NOMO-1 (cell line): ENCODE measurements at regions not wholly inside any gene's neighbourhood (a gene's known extent, or its start where the extent isn't known, plus 50 kb on each side); places are given as distances from the start of the nearest gene placed in this dataset.
A peak's percentile ranks its signal among the peaks of the same experiment; 100 is the strongest.

Experiments used
- DNase-seq, 2 experiments: peaks; one replicate each; lab custom pipeline; 2025; ENCODE audit not compliant: unreplicated experiment in 2 of 2; lab: John Stamatoyannopoulos, UW

- no peak for DNase-seq
Observed at GRCh38 chr1:82752046-82752445, 951.3 kb downstream of the ADGRL2 start.

DNA sequence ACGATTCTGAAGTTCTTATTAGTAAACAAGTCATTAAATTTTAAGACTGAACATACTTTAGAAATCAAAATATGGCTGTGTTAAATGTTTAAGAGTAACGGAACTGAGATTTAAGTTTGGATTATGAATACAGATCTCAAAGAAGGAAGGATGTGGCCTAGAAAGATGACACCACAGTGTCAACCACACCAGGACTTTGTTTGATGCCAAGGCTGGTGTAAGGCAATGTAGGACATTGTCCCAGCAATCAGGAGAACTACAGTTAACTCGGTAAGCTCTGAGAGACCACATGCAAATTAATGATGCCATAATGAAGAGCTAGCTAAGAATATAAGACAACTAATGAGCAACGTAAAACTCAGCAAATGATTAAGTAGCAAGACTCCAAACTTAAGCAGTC lies 932.9 kb downstream of the ADGRL2 start:
- DNase-seq, result no peak

- no peak for DNase-seq
Observed at GRCh38 chr1:82731216-82731615, 930.5 kb downstream of the ADGRL2 start.

DNA sequence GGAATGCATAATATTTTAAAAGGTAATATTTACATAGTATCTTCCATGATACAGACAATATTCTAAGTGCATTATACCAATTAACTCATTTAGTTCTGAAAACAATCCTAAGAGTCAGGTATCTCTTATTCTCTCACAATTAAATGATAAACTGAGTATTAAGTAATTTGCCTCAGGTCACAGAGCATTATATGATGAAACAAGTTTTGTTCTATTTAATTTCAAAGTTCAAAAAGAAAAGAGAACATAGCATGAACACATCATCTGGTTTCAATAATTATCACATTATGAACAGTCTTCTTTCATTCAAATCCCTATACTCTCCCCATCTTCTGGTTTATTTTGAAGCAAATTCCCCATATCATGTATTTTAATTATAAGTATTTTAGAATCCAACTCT lies 927.5 kb downstream of the ADGRL2 start:
- DNase-seq, result no peak

DNA sequence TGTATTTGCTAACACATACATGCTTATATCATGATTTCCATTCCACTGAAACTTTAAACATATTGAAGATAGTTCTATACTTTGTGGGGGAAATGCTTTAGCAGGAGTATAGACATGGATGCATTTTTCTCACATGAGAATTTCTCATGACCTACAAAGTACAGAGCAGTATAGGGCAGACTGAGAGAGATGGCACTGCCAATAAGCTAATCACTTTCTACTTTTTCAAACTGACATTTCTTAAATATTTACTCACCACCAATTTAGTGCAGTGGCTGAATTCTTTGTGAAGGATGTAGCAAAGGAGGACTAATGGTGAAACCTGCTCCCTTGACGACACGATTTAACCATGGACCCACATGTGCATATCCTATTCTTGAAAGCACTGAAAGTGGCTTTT lies 923.5 kb downstream of the ADGRL2 start:
- no peak for DNase-seq

DNA sequence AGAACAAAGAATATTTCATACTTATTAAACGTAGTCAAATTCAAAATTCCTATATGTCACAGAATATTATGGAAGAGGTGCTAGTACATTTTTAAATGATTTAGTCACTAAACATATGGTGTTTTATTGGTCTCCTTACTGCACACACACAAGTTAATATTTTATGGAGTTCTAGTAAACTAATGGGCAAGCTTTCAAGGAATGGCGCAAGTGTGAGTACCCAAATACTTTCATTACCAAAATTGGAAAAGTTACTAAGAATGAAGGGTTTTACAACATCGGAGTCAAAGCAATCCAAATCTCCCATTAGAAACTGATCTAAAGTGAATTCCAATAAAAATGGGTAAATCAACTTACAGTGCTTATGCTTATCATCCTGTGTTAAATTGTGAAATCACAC lies 921.9 kb downstream of the ADGRL2 start:
- no peak for DNase-seq

- DNase-seq, result no peak
Observed at GRCh38 chr1:82721702-82722101, 921.0 kb downstream of the ADGRL2 start.

DNA sequence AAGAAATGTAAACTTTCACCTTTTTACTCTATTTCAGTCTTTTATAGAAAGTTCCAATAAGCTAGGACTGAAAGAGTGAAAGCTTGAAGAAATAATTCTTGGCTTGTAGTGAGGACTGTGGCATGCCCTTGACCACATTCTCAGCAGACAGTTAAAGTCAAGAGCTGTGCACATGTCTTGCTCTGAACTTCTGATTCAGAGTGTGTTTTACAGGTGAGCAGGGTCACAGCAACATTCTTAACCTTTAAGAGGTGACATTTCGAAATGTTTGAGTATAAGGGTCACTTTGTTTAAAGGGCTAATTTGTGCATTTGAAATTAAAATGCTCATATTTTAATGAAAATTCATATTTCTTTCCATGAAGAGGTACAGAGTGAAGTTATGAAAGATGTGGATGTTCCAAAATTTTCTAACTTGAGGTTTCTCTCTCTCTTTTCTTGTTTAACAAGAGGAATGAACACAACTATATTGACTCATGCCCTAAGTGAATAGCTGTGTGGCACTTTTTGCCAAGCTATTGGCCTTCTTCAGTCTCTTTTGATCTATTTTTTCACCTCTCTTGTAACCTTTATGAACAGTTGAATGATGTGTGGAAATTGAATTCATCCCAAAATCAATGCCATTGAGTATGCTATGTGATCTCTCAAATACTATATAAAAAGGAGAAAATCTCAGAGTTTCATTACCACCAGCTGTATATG lies 918.1 kb downstream of the ADGRL2 start:
- no peak for DNase-seq

GRCh38 chr1:82710091-82710490 lies 909.4 kb downstream of the ADGRL2 start:
- DNase-seq, result peak in 1 of 2 experiments; percentile 59

DNA sequence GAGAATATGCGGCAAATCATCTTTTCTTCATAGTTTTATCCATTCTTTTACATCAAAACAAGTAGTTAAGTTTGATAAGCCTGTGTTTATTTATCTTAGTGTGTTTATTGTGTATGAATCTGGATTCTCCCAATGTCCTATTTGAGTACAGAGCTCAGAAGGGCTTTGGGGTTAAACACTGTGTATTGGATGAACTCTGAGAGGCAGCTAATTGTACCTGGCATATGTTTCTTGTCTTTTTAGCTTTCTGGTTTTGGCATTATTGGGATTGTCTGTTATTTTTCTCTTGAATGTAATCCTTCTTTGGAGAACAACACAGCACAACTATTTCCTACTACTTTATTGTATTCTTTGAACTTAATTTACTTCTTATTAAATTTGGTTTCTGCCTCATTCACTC lies 906.9 kb downstream of the ADGRL2 start:
- DNase-seq, result no peak

DNA sequence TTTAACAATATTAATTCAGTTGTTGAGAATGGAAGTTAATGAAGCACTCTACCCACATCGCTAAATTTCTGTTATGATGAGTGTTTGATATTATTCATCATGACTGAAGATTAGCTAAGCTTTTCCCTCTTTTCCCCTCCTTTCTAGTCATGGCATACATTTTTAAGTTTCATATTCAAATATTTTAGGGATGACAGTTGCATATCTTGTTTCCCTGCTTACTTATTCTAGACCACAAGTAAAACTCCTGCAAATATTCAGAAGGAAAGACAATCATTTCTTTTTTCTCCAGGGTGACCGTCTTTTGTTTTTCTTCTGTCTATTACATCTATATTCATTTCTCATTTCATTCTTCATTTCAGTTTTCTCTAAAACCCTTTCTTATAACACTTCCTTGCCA lies 906.0 kb downstream of the ADGRL2 start:
- DNase-seq, result no peak

GRCh38 chr1:82704966-82705365 lies 904.2 kb downstream of the ADGRL2 start:
- no peak for DNase-seq

GRCh38 chr1:82704393-82704792 lies 903.7 kb downstream of the ADGRL2 start:
- no peak for DNase-seq

DNA sequence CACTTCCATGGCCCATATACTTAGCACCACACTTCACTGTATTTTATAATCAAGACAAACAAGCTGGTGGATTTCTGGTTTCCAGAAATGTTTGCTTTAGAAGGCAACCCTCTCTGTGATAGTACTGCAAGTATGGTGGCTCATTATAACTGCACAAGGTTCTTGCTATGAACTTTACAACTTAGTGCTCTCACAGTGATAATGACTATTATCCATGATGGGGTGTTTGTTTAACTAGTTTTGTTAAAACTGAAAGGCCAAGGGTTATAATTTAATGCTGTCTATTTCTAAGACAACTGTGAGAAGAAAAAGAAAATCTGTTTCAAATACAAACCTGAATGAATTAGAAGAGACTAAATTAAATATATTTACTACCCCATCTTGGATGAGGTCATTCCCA lies 903.2 kb downstream of the ADGRL2 start:
- DNase-seq, result no peak

GRCh38 chr1:82700476-82700875 lies 899.7 kb downstream of the ADGRL2 start:
- DNase-seq, result no peak

- DNase-seq, result no peak
Observed at GRCh38 chr1:82697965-82698364, 897.2 kb downstream of the ADGRL2 start.

- no peak for DNase-seq
Observed at GRCh38 chr1:82695443-82695842, 894.7 kb downstream of the ADGRL2 start.

- DNase-seq, result no peak
Observed at GRCh38 chr1:82690411-82690810, 889.7 kb downstream of the ADGRL2 start.

- DNase-seq, result no peak
Observed at GRCh38 chr1:82689217-82689616, 888.5 kb downstream of the ADGRL2 start.

DNA sequence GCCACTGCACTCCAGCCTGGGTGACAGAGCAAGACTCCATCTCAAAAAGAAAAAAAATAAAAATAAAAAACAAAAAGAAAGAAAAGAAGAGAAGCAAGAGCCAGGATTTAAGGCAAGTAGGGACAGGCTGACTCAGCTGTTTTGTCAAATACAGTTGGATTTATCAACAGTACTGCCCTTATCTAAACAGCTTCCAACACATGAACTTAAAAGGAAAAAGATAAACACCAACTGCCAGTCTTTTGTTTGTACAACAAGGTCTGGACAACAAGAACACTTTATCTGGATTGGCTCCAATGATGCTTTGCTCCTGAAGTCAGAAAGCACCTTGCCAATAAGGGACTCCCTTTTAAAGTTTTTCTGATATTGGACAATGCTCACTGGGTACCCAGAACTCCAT lies 886.0 kb downstream of the ADGRL2 start:
- no peak for DNase-seq

DNA sequence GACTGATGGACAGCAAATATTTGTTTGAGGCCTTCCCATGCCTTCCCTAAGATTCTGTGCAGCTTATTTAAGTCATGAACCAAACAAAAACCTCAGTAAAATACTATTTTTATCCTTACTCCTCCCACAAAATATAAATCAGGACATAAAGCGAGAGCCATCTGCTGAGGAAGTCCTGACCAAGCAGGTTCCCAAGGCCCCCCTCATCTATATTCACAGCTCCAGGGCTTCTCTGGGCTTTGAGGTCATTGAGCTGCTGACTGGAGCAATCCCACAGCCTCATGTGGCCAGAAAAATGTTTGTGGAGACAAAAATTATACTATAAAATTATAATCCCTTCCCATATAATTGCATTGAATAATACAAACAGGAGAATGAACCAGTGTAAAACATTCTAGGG lies 846.2 kb downstream of the ADGRL2 start:
- no peak for DNase-seq

- no peak for DNase-seq
Observed at GRCh38 chr1:82646336-82646735, 845.6 kb downstream of the ADGRL2 start.
